K562 (cell line): ENCODE measurements at regions not wholly inside any gene's neighbourhood (a gene's known extent, or its start where the extent isn't known, plus 50 kb on each side); places are given as distances from the start of the nearest gene placed in this dataset.

ENCODE experiments used
- ATAC-seq: fragments of 200-7000 bp; cut with Tn5 transposase; 3 replicates; pipeline ENCODE4 v1.9.1; 2020; ENCODE audit warnings: moderate library complexity
- BruUV-seq: library from RNA; stranded (reverse); fragments of 400-500 nt; replicated peaks from 2 replicates; lab custom pipeline; 2021; lab: Mats Ljungman, UMichigan
- CTCF ChIA-PET: fragments of 300-600 bp; formaldehyde crosslinking; extraction: SDS; loops from one replicate; lab custom pipeline; 2021; ENCODE audit warnings: low intra/inter-chr PET ratio; lab: Yijun Ruan, JAX
- POLR2A ChIA-PET: fragments of 300-600, 350-650 bp; sonication (Branson Sonifier 250); formaldehyde crosslinking; extraction: SDS; loops from one replicate; lab custom pipeline; 2021; ENCODE audit warnings: antibody characterized with exemption, inconsistent platforms; lab: Yijun Ruan, JAX
- DNase-seq, 4 experiments: peaks; one replicate each; pipeline versions ENCODE4 v3.0.0 to v3.0.0-alpha.2; 2011 to 2018; ENCODE audit warnings: low spot score in 3 of 4, mixed read lengths in 3 of 4; ENCODE audit errors: extremely low read depth in 1 of 4
- FAIRE-seq: peaks from 2 replicates; lab custom pipeline; 2011; peaks lifted over from hg19 to GRCh38; lab: Jason Lieb, UNC
- H2AFZ ChIP-seq: 2 replicates; pipeline ENCODE4 v1.6.0; 2011; ENCODE audit warnings: low read depth, low read length, control low read depth, inconsistent platforms
- H3K27ac ChIP-seq: fragments of 200-600 bp; 3 replicates; pipeline ENCODE4 v1.8.0; 2011; ENCODE audit warnings: low read depth, mild to moderate bottlenecking, control low read depth, inconsistent platforms, low read length, moderate library complexity, mixed read lengths; ENCODE audit errors: extremely low read depth
- H3K27me3 ChIP-seq, 2 experiments: fragments of 300-600 bp in 1 of 2; 2 replicates in 1 of 2; 3 replicates in 1 of 2; pipeline versions ENCODE4 v1.6.0 to v1.8.0; 2011; ENCODE audit warnings: inconsistent platforms in 2 of 2, low read length in 2 of 2, mild to moderate bottlenecking in 1 of 2, mixed read lengths in 1 of 2, moderate library complexity in 1 of 2; ENCODE audit not compliant: control insufficient read depth in 2 of 2, insufficient read depth in 2 of 2
- H3K36me3 ChIP-seq: fragments of 300-600 bp; 3 replicates; pipeline ENCODE4 v1.8.0; 2011; ENCODE audit warnings: mild to moderate bottlenecking, low read length, inconsistent platforms; ENCODE audit not compliant: control insufficient read depth, insufficient read depth
- H3K4me1 ChIP-seq, 2 experiments: fragments of 200-600 bp in 1 of 2; replicated peaks in 1 of 2; 2 replicates in 1 of 2; 3 replicates in 1 of 2; pipeline versions ENCODE4 v1.5.1 to v1.8.0; 2011; ENCODE audit warnings: inconsistent platforms in 2 of 2, low read length in 2 of 2, mild to moderate bottlenecking in 1 of 2, mixed read lengths in 1 of 2, moderate library complexity in 1 of 2; ENCODE audit not compliant: control insufficient read depth in 2 of 2, insufficient read depth in 2 of 2
- H3K4me2 ChIP-seq: 2 replicates; pipeline ENCODE4 v1.6.1; 2011; ENCODE audit warnings: low read length, control low read depth, inconsistent platforms, mixed read lengths; ENCODE audit not compliant: insufficient read depth
- H3K4me3 ChIP-seq: fragments of 200-600 bp; sonication (generic), shearing (Covaris generic); 2 replicates; pipeline ENCODE4 v1.5.1; 2016; ENCODE audit warnings: control low read depth, inconsistent platforms
- H3K79me2 ChIP-seq: fragments of 200-600 bp; 3 replicates; pipeline ENCODE4 v1.8.0; 2011; ENCODE audit warnings: low read length, inconsistent platforms; ENCODE audit not compliant: control insufficient read depth, insufficient read depth
- H3K9ac ChIP-seq, 2 experiments: 2 replicates each; pipeline versions ENCODE4 v1.6.0 to v1.6.1; 2011; ENCODE audit warnings: low read depth in 2 of 2, low read length in 2 of 2, control low read depth in 1 of 2, inconsistent platforms in 1 of 2, mild to moderate bottlenecking in 1 of 2, mixed read lengths in 1 of 2; ENCODE audit not compliant: insufficient read depth in 1 of 2
- H3K9me1 ChIP-seq: one replicate; pipeline ENCODE4 v1.6.0; 2011; ENCODE audit warnings: inconsistent platforms, mild to moderate bottlenecking, low read length, moderate library complexity; ENCODE audit not compliant: control insufficient read depth, insufficient read depth
- H3K9me3 ChIP-seq: replicated peaks from 2 replicates; pipeline ENCODE4 v1.5.1; 2011; ENCODE audit warnings: low read depth, low read length, inconsistent platforms; ENCODE audit not compliant: control insufficient read depth, insufficient read depth
- H4K20me1 ChIP-seq: replicated peaks from 2 replicates; pipeline ENCODE4 v1.6.1; 2011; ENCODE audit warnings: low read length, inconsistent platforms, mixed read lengths; ENCODE audit not compliant: control insufficient read depth, insufficient read depth
- AFF1 ChIP-seq, 2 experiments: fragments of 450-650 bp; IDR thresholded peaks; 2 replicates each; pipeline ENCODE4 v1.6.1; 2018; ENCODE audit warnings: mild to moderate bottlenecking in 2 of 2, low read depth in 1 of 2; ENCODE audit not compliant: partially characterized antibody in 2 of 2
- CHD1 ChIP-seq: fragments of 200-600 bp; sonication (generic); IDR thresholded peaks from one replicate; pipeline ENCODE4 v1.6.1; 2012; ENCODE audit warnings: mild to moderate bottlenecking, moderate library complexity, low read length, inconsistent platforms
- ESRRB ChIP-seq: fragments of 250-450 bp; sonication (Bioruptor Pico); IDR thresholded peaks from 2 replicates; pipeline ENCODE4 v1.5.0; 2020; ENCODE audit warnings: mild to moderate bottlenecking, moderate library complexity, borderline replicate concordance
- FOXA3 ChIP-seq, 2 experiments: fragments of 450-650 bp in 1 of 2; sonication (generic) in 1 of 2; formaldehyde crosslinking; IDR thresholded peaks in 1 of 2; conservative IDR thresholded peaks in 1 of 2; 2 replicates each; pipeline versions ENCODE4 v1.4.0 to v1.8.0; 2020 to 2022; ENCODE audit warnings: mild to moderate bottlenecking in 2 of 2, missing genetic modification reagents in 1 of 2
- HDAC1 ChIP-seq, 2 experiments: fragments of 450-650 bp; IDR thresholded peaks; 2 replicates each; pipeline ENCODE4 v1.6.1; 2016 to 2017; ENCODE audit warnings: inconsistent platforms in 1 of 2, mild to moderate bottlenecking in 1 of 2, moderate library complexity in 1 of 2
- HMG20A ChIP-seq: fragments of 450-650 bp; formaldehyde crosslinking; conservative IDR thresholded peaks from 2 replicates; pipeline ENCODE4 v1.4.0; 2020; ENCODE audit warnings: mild to moderate bottlenecking, mixed read lengths
- JUNB ChIP-seq: fragments of 450-650 bp; formaldehyde crosslinking; conservative IDR thresholded peaks from 2 replicates; pipeline ENCODE4 v1.4.0; 2020; ENCODE audit warnings: mild to moderate bottlenecking
- MECOM ChIP-seq: fragments of 250-450 bp; sonication (Bioruptor Pico); IDR thresholded peaks from 2 replicates; pipeline ENCODE4 v1.8.0; 2022; ENCODE audit warnings: inconsistent platforms
- MEF2A ChIP-seq: IDR thresholded peaks from 2 replicates; pipeline ENCODE4 v1.6.1; 2011; ENCODE audit warnings: low read depth, mild to moderate bottlenecking, low read length, moderate library complexity; ENCODE audit not compliant: control insufficient read depth
- MTA2 ChIP-seq: fragments of 450-650 bp; IDR thresholded peaks from 2 replicates; pipeline ENCODE4 v1.6.1; 2016; ENCODE audit warnings: low read depth
- NFXL1 ChIP-seq: fragments of 450-650 bp; formaldehyde crosslinking; IDR thresholded peaks from 2 replicates; pipeline ENCODE4 v1.4.0; 2021; ENCODE audit warnings: mild to moderate bottlenecking
- RBM17 ChIP-seq: fragments of 200-400 bp; formaldehyde crosslinking; IDR thresholded peaks from 2 replicates; pipeline ENCODE4 v1.6.1; 2017; ENCODE audit warnings: low read depth, mild to moderate bottlenecking, low read length, borderline replicate concordance
- SNRNP70 ChIP-seq: fragments of 200-400 bp; formaldehyde crosslinking; optimal IDR thresholded peaks from 2 replicates; pipeline ENCODE3; 2017; ENCODE audit warnings: low read depth, low read length
- TAL1 ChIP-seq: fragments of 450-650 bp; IDR thresholded peaks from 2 replicates; pipeline ENCODE4 v1.6.1; 2016; ENCODE audit warnings: mild to moderate bottlenecking
- TFAP4 ChIP-seq: sonication (generic); formaldehyde crosslinking; IDR thresholded peaks from 2 replicates; pipeline ENCODE4 v1.8.0; 2022; ENCODE audit warnings: missing genetic modification reagents, mild to moderate bottlenecking, moderate library complexity, borderline replicate concordance
- ZNF274 ChIP-seq: IDR thresholded peaks from 2 replicates; pipeline ENCODE4 v1.6.1; 2011; ENCODE audit warnings: low read depth, mild to moderate bottlenecking, low read length, moderate library complexity, borderline replicate concordance
- WGBS: fragments of 100-300 bp; shearing (Covaris generic); methylation state at CpG from one replicate; pipeline ENCODE4 v1.1.6; 2016; ENCODE audit warnings: low coverage, mixed read lengths; ENCODE audit not compliant: insufficient coverage; ENCODE audit errors: missing lambda C conversion rate; 5-methylcytosine and 5-hydroxymethylcytosine counted together
- in situ Hi-C: fragments of 300-500 bp; cut with MboI; formaldehyde crosslinking; loops from 4 replicates; pipeline ENCODE4 v1.15.0; 2018; ENCODE audit warnings: inconsistent platforms, mixed read lengths
- intact Hi-C: fragments of 100-400 bp; cut with micrococcal nuclease; formaldehyde crosslinking; loops from 2 replicates; pipeline ENCODE4 v1.14.2; 2022
- TF ChIP-seq, protein P1 (sequence below): fragments of 450-650 bp; IDR thresholded peaks from 2 replicates; pipeline ENCODE4 v1.6.1; 2016; ENCODE audit warnings: antibody characterized with exemption

GRCh38 chr14:97854918-97855317, 1057.7 kb downstream of the VRK1 start:
- intact Hi-C loops, result no loop called here
- no peak overlapping the region for H3K27ac ChIP-seq
- H2AFZ ChIP-seq, result no peak overlapping the region
- H3K4me2 ChIP-seq, result no peak overlapping the region
- FAIRE-seq, result no peak
- POLR2A ChIA-PET, result no interaction called here
- H3K9me1 ChIP-seq, result no peaks in the 10 kb centered on the region
- no peaks in the 10 kb centered on the region for H3K79me2 ChIP-seq
- no peak for ATAC-seq
- no peak for DNase-seq
- no peaks in the 10 kb centered on the region for H3K4me1 ChIP-seq
- CTCF ChIA-PET, result no interaction called here
- H4K20me1 ChIP-seq, result no peaks in the 10 kb centered on the region
- H3K4me3 ChIP-seq, result no peak overlapping the region
- no peaks in the 10 kb centered on the region for H3K27me3 ChIP-seq
- in situ Hi-C loops, result no loop called here
- 7% methylated on average over 3 of the region's 9 CpGs for WGBS
- H3K36me3 ChIP-seq, result no peaks in the 10 kb centered on the region
- H3K9me3 ChIP-seq, result no peaks in the 10 kb centered on the region
- H3K9ac ChIP-seq, result no peak overlapping the region
- no TSS peak for BruUV-seq
- TF ChIP-seq CHD1 (no peak), MTA2 (no peak), MECOM (no peak), FOXA3 (CRISPR knock-in tag; conservative IDR thresholded peaks at IDR 0.05 in 1 of 2, IDR thresholded peaks at IDR 0.05 in 1 of 2) (no peak), HMG20A (CRISPR knock-in tag) (no peak), AFF1 (IDR thresholded peaks at IDR 0.05; ENCODE audit: low read depth in 1 of 2, partially characterized antibody in 2 of 2) (no peak), ZNF274 (no peak), SNRNP70 (no peak), JUNB (CRISPR knock-in tag) (no peak), NFXL1 (CRISPR knock-in tag) (no peak), HDAC1 (IDR thresholded peaks at IDR 0.05) (no peak), RBM17 (no peak), TAL1 (no peak), TFAP4 (CRISPR knock-in tag) (no peak), ESRRB (no peak), MEF2A (no peak)
- TF ChIP-seq, protein P1, sequence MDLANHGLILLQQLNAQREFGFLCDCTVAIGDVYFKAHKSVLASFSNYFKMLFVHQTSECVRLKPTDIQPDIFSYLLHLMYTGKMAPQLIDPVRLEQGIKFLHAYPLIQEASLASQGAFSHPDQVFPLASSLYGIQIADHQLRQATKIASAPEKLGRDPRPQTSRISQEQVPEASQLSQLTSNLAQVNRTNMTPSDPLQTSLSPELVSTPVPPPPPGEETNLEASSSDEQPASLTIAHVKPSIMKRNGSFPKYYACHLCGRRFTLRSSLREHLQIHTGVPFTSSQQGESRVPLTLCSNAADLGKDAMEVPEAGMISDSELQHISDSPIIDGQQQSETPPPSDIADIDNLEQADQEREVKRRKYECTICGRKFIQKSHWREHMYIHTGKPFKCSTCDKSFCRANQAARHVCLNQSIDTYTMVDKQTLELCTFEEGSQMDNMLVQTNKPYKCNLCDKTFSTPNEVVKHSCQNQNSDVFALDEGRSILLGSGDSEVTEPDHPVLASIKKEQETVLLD, result no peak
